CD14-positive monocyte (primary cell): ENCODE measurements at regions not wholly inside any gene's neighbourhood (a gene's known extent, or its start where the extent isn't known, plus 50 kb on each side); places are given as distances from the start of the nearest gene placed in this dataset.

Experiments
- DNase-seq, 3 donors: peaks; one replicate each; pipeline ENCODE4 v3.0.0-alpha.2; 2011 to 2022
- H2AFZ ChIP-seq: 2 replicates; pipeline ENCODE4 v1.6.0; 2012; ENCODE audit warnings: mild to moderate bottlenecking, low read depth, low read length, inconsistent platforms; ENCODE audit not compliant: insufficient read depth, poor library complexity, severe bottlenecking
- H3K27ac ChIP-seq, 2 donors: 1 replicate in 1 of 2; 2 replicates in 1 of 2; pipeline ENCODE4 v1.5.1; 2012 to 2013; ENCODE audit warnings: low read length in 2 of 2, control low read depth in 1 of 2, inconsistent platforms in 1 of 2, low read depth in 1 of 2, mild to moderate bottlenecking in 1 of 2
- H3K27me3 ChIP-seq, 2 donors: one replicate each; pipeline versions ENCODE4 v1.6.0 to v1.6.1; 2011 to 2013; ENCODE audit warnings: low read length in 2 of 2; ENCODE audit not compliant: control insufficient read depth in 2 of 2, insufficient read depth in 2 of 2
- H3K36me3 ChIP-seq, 2 donors: replicated peaks in 1 of 2; 1 replicate in 1 of 2; 2 replicates in 1 of 2; pipeline versions ENCODE4 v1.5.1 to v1.6.1; 2012 to 2013; ENCODE audit warnings: low read length in 2 of 2, control low read depth in 1 of 2, inconsistent platforms in 1 of 2, mild to moderate bottlenecking in 1 of 2; ENCODE audit not compliant: insufficient read depth in 2 of 2, control insufficient read depth in 1 of 2
- H3K4me1 ChIP-seq, 2 donors: 1 replicate in 1 of 2; 2 replicates in 1 of 2; pipeline versions ENCODE4 v1.5.1 to v1.6.1; 2012 to 2013; ENCODE audit warnings: low read length in 2 of 2, control low read depth in 1 of 2, inconsistent platforms in 1 of 2, mild to moderate bottlenecking in 1 of 2, moderate library complexity in 1 of 2; ENCODE audit not compliant: insufficient read depth in 2 of 2, control insufficient read depth in 1 of 2
- H3K4me2 ChIP-seq: replicated peaks from 2 replicates; pipeline ENCODE3; 2012; ENCODE audit warnings: low read length, moderate library complexity, mild to moderate bottlenecking; ENCODE audit not compliant: poor library complexity, severe bottlenecking; ENCODE audit errors: extremely low read depth
- H3K4me3 ChIP-seq, 3 experiments: fragments of 200-600 bp in 1 of 3; sonication (generic) in 1 of 3; replicated peaks in 1 of 3; 1 replicate in 2 of 3; 2 replicates in 1 of 3; pipeline ENCODE4 v1.5.1; 2011 to 2013; ENCODE audit warnings: low read length in 3 of 3, mild to moderate bottlenecking in 3 of 3, control low read depth in 2 of 3, low read depth in 2 of 3, inconsistent platforms in 1 of 3, moderate library complexity in 1 of 3
- H3K79me2 ChIP-seq: 2 replicates; pipeline ENCODE4 v1.6.0; 2012; ENCODE audit warnings: mild to moderate bottlenecking, control low read depth, inconsistent platforms, low read length, moderate library complexity; ENCODE audit not compliant: insufficient read depth
- H3K9ac ChIP-seq: 2 replicates; pipeline ENCODE4 v1.6.0; 2017; ENCODE audit warnings: low read length, mild to moderate bottlenecking; ENCODE audit not compliant: insufficient read depth, poor library complexity, severe bottlenecking
- H3K9me3 ChIP-seq, 2 donors: replicated peaks in 1 of 2; 1 replicate in 1 of 2; 2 replicates in 1 of 2; pipeline versions ENCODE4 v1.5.1 to v1.6.1; 2012 to 2013; ENCODE audit warnings: low read length in 2 of 2, control low read depth in 1 of 2; ENCODE audit not compliant: control insufficient read depth in 1 of 2, insufficient read depth in 1 of 2
- H4K20me1 ChIP-seq: 2 replicates; pipeline ENCODE4 v1.6.0; 2012; ENCODE audit warnings: mild to moderate bottlenecking, low read length, control low read depth, moderate library complexity; ENCODE audit not compliant: insufficient read depth
- H3K27ac Mint-ChIP-seq, 7 donors: one replicate each; pipeline ENCODE4 v1.8.0; 2020; ENCODE audit warnings: mild to moderate bottlenecking in 7 of 7, mixed read lengths in 7 of 7, moderate library complexity in 6 of 7, inconsistent platforms in 2 of 7
- H3K27me3 Mint-ChIP-seq, 3 donors: one replicate each; pipeline ENCODE4 v1.8.0; 2021 to 2022; ENCODE audit warnings: low read depth in 3 of 3, mild to moderate bottlenecking in 3 of 3, mixed read lengths in 3 of 3, moderate library complexity in 3 of 3, inconsistent platforms in 1 of 3
- H3K36me3 Mint-ChIP-seq, 2 donors: one replicate each; pipeline ENCODE4 v1.8.0; 2020; ENCODE audit warnings: mixed read lengths in 2 of 2, inconsistent platforms in 1 of 2, mild to moderate bottlenecking in 1 of 2
- H3K4me1 Mint-ChIP-seq: one replicate; pipeline ENCODE4 v1.8.0; 2020; ENCODE audit warnings: mild to moderate bottlenecking, mixed read lengths
- H3K4me3 Mint-ChIP-seq, 2 donors: one replicate each; pipeline ENCODE4 v1.8.0; 2020; ENCODE audit warnings: mild to moderate bottlenecking in 2 of 2, mixed read lengths in 2 of 2, moderate library complexity in 1 of 2
- H3K9me3 Mint-ChIP-seq, 7 donors: one replicate each; pipeline ENCODE4 v1.8.0; 2020 to 2022; ENCODE audit warnings: mixed read lengths in 7 of 7, mild to moderate bottlenecking in 6 of 7, moderate library complexity in 6 of 7, inconsistent platforms in 2 of 7
- WGBS: methylation state at CpG from one replicate; pipeline ENCODE4 v1.1.5; 2013; ENCODE audit warnings: missing lambda C conversion rate; ENCODE audit not compliant: insufficient coverage; 5-methylcytosine and 5-hydroxymethylcytosine counted together
- intact Hi-C, 2 donors: fragments of 100-400 bp; cut with micrococcal nuclease; formaldehyde crosslinking; loops; one replicate each; pipeline versions ENCODE4 v1.15.0 to v1.15.1; 2023
- TF ChIP-seq, protein P1 (sequence below): fragments of 200-600 bp; IDR thresholded peaks from one replicate; pipeline ENCODE4 v1.8.0; 2022; ENCODE audit warnings: antibody characterized with exemption, mild to moderate bottlenecking

DNA sequence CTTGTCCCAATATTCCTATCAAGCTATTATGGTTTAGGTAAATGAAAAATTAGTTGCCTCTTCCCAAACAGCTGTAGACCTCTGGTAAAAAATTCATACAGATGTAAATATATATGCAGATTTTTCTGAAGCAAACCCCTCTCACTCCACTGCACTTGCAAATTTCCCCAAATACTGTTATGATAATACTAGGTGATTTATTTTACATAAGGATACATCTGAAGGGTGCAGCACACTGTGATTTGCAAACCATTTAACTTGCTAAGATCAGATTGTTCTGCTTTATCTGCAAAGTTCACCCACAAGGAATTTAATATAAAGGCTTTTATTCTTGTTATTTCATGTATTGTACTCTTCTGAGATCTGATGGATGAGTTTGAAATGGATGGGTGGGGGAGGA is 177.0 kb downstream of the GPAT3 start:
- Histone ChIP-seq H3K27ac (no peak overlapping the region), H3K36me3 (no peaks in the 10 kb centered on the region), H3K4me2 (no peak overlapping the region), H4K20me1 (no peaks in the 10 kb centered on the region), H3K79me2 (no peaks in the 10 kb centered on the region), H3K9ac (no peak overlapping the region), H2AFZ (no peak overlapping the region), H3K9me3 (no peaks in the 10 kb centered on the region), H3K4me1 (peaks cover 6 to 11% of the 10 kb centered on the region in 2 donors), H3K4me3 (no peak overlapping the region), H3K27me3 (no peaks in the 10 kb centered on the region)
- intact Hi-C loops, result no loop called here
- peaks cover 16% of the 10 kb centered on the region for H3K4me1 Mint-ChIP-seq
- peaks cover 3 to 15% (median 6%) of the 10 kb centered on the region in 3 donors for H3K27me3 Mint-ChIP-seq
- no peak for DNase-seq
- H3K36me3 Mint-ChIP-seq, result no peaks in the 10 kb centered on the region
- H3K9me3 Mint-ChIP-seq, result peaks cover 0 to 6% (median 4%) of the 10 kb centered on the region in 7 donors
- H3K4me3 Mint-ChIP-seq, result no peak overlapping the region
- TF ChIP-seq, protein P1, sequence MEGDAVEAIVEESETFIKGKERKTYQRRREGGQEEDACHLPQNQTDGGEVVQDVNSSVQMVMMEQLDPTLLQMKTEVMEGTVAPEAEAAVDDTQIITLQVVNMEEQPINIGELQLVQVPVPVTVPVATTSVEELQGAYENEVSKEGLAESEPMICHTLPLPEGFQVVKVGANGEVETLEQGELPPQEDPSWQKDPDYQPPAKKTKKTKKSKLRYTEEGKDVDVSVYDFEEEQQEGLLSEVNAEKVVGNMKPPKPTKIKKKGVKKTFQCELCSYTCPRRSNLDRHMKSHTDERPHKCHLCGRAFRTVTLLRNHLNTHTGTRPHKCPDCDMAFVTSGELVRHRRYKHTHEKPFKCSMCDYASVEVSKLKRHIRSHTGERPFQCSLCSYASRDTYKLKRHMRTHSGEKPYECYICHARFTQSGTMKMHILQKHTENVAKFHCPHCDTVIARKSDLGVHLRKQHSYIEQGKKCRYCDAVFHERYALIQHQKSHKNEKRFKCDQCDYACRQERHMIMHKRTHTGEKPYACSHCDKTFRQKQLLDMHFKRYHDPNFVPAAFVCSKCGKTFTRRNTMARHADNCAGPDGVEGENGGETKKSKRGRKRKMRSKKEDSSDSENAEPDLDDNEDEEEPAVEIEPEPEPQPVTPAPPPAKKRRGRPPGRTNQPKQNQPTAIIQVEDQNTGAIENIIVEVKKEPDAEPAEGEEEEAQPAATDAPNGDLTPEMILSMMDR, result no peak
- no peak overlapping the region for H3K27ac Mint-ChIP-seq

DNA sequence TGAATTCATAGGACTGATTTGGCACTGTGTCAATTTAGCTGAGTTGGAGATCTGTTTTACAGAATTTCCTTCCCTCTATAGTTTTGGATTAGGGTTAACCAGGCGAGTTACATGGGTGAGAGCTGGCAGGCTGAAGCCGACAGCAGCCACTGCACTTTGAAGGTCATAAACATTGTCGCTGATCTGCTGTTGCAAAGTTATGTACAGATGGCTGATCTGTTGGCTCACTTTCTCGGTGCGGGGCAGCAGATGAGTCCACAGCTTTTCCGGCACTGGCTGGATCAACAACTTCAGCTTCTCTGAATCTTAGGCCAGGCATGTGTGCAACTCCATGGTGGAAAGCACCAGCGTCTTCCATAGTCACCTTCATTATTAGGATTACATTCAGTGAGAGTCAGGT is 173.7 kb downstream of the GPAT3 start:
- H2AFZ ChIP-seq, result no peak overlapping the region
- no peak overlapping the region for H3K9ac ChIP-seq
- DNase-seq, result no peak
- WGBS, result 96% methylated on average over 7 of the region's 7 CpGs
- H3K9me3 ChIP-seq, result no peaks in the 10 kb centered on the region
- intact Hi-C loops, result no loop called here
- Mint-ChIP-seq H3K4me3 (no peak overlapping the region), H3K4me1 (peaks cover 7% of the 10 kb centered on the region), H3K27me3 (peaks cover 5 to 15% (median 10%) of the 10 kb centered on the region in 3 donors), H3K36me3 (no peaks in the 10 kb centered on the region), H3K27ac (no peak overlapping the region), H3K9me3 (peaks cover 0 to 3% (median 0%) of the 10 kb centered on the region in 7 donors)
- no peaks in the 10 kb centered on the region for H3K36me3 ChIP-seq
- H3K4me1 ChIP-seq, result no peaks in the 10 kb centered on the region
- H3K79me2 ChIP-seq, result no peaks in the 10 kb centered on the region
- no peaks in the 10 kb centered on the region for H4K20me1 ChIP-seq
- H3K27ac ChIP-seq, result no peak overlapping the region
- no peak overlapping the region for H3K4me3 ChIP-seq
- no peaks in the 10 kb centered on the region for H3K27me3 ChIP-seq
- no peak overlapping the region for H3K4me2 ChIP-seq
- TF ChIP-seq, protein P1, result no peak
